Heart left ventricle (tissue), 13 donors: ENCODE measurements at regions not wholly inside any gene's neighbourhood (a gene's known extent, or its start where the extent isn't known, plus 50 kb on each side); places are given as distances from the start of the nearest gene placed in this dataset.

Source experiments
- POLR2A ChIP-seq, 2 donors: fragments of 450-650 bp; IDR thresholded peaks; one replicate each; pipeline ENCODE4 v1.6.1; 2017; ENCODE audit warnings: antibody characterized with exemption in 2 of 2, mild to moderate bottlenecking in 2 of 2, moderate library complexity in 2 of 2
- TF ChIP-seq, protein P1 (sequence below), 12 donors: fragments of 200-600 bp; sonication (generic) in 4 of 12; IDR thresholded peaks; one replicate each; pipeline versions ENCODE4 v1.5.0 to v1.8.0; 2018 to 2022; ENCODE audit warnings: antibody characterized with exemption in 12 of 12, mild to moderate bottlenecking in 5 of 12
- donor health status: ischemic (EF 13 %, LVEDD 7.1; RV severe dilation, severe dysfunction).
- donor health status: DM: no; HTN: yes; CAD: no.
- donor health status: DM: no; HTN: no; CAD: no.
- donor health status: ischemic (EF 25% LVEDD 6.9; RV normal size, moderate dysfunction).
- donor health status: ischemic (EF 25% LVEDD 5.7; RV mildly dilated, moderate dysfunction).
- donor health status: ischemic (EF 35%, LVEDD 5.7; RV mildly dilated, moderate dysfunction).
- donor health status: nonischemic (EF 11% LVEDD 7.7; RV severe dilation, severe dysfunction).
- donor health status: DM: yes; HTN: yes; CAD: no.
- donor health status: PGD.
- donor health status: ischemic (EF 29% LVEDD 5.4; RV normal size, mild dysfunction).
- donor health status: nonischemic (EF 23%, LVEDD 6.1; RV moderate dilation, normal function).

- TF ChIP-seq, protein P1, sequence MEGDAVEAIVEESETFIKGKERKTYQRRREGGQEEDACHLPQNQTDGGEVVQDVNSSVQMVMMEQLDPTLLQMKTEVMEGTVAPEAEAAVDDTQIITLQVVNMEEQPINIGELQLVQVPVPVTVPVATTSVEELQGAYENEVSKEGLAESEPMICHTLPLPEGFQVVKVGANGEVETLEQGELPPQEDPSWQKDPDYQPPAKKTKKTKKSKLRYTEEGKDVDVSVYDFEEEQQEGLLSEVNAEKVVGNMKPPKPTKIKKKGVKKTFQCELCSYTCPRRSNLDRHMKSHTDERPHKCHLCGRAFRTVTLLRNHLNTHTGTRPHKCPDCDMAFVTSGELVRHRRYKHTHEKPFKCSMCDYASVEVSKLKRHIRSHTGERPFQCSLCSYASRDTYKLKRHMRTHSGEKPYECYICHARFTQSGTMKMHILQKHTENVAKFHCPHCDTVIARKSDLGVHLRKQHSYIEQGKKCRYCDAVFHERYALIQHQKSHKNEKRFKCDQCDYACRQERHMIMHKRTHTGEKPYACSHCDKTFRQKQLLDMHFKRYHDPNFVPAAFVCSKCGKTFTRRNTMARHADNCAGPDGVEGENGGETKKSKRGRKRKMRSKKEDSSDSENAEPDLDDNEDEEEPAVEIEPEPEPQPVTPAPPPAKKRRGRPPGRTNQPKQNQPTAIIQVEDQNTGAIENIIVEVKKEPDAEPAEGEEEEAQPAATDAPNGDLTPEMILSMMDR (IDR thresholded peaks at IDR 0.05): no peak
- no peak for TF ChIP-seq POLR2A (IDR thresholded peaks at IDR 0.05)
Observed at GRCh38 chr13:61833228-61833627, 417.6 kb upstream of the PCDH20 start.
